HG03521 (cell line): ENCODE measurements at regions not wholly inside any gene's neighbourhood (a gene's known extent, or its start where the extent isn't known, plus 50 kb on each side); places are given as distances from the start of the nearest gene placed in this dataset.
"Not testable (repeated sequence)": the region's sequence is repeated elsewhere in the genome, so short reads cannot be mapped to it uniquely, and the experiment has no call there.

Experiments used
- ATAC-seq: cut with Tn5 transposase; IDR thresholded peaks from one replicate; pipeline ENCODE4 v1.9.1; 2021; ENCODE audit warnings: mild to moderate bottlenecking, moderate library complexity; ENCODE audit not compliant: unreplicated experiment

DNA sequence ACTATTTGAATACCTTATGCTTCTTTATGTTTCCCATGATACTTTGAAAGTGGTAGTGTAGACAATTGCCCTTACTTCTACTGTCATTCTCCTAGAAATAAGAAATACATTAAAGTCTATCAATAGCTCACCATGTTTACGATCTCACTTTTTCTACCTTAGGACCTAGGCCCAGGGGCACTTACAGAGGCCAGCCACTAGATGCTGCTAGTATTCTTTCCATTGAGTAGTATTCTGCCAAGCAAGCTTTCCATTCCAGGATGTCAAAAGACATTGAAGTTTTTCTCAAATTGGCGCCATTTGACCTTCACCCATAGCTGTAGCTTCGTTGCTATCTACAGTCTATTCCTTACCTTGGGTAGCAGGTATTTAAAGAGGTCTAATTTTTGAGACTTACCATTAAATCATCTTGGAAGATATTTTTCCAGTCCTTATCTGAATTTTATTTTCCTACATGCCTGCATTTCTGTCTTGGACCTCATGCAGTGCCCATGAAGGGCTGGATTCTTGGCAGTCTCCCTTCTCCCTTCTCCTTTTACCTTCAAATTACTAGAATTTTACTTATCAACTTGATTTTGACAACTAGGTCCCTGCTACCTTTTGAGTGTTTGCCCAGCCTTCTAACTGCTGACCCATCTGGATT, 246.0 kb upstream of the NUDT12 start:
- ATAC-seq, result peak; percentile 67

DNA sequence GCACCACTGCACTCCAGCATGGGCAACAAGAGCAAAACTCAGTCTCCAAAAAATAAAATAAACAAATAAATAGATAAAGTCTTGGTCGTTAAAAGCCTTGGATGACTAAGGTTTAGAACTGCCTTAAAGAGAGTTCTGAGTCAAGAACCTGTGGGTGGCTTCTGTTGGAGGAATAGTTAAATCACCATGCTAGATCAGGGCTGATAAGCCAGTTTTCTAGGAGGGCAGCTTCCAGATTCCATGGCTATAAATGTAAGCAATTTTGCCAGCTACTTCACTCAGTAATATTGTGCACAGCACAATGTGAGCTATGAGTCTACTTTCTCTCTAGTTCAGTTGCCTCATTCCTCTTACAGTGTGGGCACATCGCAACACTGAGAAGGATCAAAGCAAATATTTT, 242.1 kb upstream of the NUDT12 start:
- no peak for ATAC-seq

- no peak for ATAC-seq
These were observed 239.1 kb upstream of the NUDT12 start for GRCh38 chr5:103801681-103802080.

DNA sequence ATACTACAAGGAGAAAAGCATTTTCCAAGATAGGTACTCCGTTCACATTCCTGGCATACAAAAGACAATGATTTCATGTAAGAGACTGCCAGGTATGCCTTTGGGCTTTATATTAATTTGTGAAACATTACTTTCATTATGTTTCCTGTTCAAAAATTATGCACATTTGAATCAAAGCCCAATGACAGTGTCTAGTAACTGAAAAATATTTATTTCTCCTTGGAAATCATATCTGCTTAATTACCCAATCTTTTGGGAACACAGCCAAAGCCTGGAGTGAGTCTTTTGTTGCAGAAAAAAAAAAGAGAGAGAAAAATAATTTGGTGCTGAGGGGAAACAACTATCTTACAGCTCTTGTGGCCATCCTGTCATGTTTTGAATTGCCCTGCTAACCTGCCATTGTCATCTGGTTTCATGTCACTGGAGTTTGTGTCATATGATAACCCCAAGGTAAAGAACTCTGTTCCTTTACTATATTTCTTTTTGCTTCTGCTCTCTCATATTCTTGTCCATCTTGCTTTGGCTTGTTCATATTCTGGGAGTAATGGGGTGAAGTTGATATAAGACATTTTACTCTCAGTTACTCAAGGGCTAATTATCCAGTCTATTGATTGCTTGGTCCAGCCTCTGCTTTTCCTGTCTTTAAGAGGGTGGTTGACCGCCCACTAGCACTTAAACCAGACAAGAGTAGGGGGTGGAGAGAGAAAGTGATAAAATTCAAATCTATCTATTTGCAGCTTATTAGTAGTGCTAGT, 238.3 kb upstream of the NUDT12 start:
- no peak for ATAC-seq

- no peak for ATAC-seq
These were observed 231.1 kb upstream of the NUDT12 start for GRCh38 chr5:103793595-103794182.

DNA sequence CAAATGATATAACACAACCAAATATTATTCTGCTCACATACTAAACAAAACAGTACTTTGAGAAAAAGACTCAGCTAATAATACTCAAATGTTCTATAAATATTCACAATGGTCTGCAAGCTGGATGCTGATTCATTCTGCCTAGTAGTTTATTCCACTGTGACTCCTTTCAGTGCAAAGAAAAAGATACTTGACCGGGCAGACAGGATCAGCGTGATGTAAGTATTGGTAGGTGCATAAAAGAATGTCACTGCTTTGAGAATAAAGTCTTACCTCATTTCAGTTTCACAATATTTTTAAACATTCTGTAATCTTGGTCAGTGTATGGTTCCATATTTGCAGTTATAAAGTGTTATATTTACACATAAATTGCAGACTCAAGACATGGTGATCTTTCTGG, 223.0 kb upstream of the NUDT12 start:
- no peak for ATAC-seq

DNA sequence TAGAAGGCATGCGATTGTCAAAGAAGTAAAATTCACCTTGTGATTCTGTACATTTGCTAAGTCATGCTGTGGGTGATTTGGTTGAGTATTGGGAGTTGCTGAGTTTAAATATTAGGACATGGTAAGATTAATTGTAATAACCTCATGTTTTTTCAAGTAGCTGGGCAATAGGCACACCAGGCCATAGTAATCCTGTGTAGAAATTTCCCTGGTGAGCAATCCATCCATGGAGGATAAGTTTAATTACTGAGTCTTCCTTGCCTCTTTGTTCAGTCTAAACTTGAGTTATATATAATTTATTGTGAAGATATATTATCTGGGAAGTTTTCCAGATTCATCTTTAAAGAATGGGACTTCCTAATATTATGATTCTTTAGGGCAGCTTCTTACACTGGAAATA, 221.1 kb upstream of the NUDT12 start:
- no peak for ATAC-seq

DNA sequence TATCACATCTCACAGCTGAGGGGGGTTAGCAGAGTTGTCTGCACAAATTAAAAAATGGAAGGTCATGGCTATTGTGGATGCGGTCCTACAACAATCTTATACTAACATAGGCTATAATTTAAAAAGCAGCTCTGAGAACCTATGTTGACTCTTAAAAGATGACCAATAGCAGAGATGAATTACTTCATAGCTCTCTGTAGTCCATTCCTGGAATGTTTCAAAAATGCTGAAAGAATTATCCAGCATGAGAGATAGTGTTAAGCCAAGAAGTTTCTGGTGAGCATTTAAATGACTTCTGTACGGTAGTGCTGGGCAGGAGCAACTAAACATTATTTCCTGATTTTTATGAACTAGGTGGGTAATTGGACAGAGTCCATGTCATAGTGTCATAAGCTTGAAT, 218.2 kb upstream of the NUDT12 start:
- ATAC-seq, result no peak

DNA sequence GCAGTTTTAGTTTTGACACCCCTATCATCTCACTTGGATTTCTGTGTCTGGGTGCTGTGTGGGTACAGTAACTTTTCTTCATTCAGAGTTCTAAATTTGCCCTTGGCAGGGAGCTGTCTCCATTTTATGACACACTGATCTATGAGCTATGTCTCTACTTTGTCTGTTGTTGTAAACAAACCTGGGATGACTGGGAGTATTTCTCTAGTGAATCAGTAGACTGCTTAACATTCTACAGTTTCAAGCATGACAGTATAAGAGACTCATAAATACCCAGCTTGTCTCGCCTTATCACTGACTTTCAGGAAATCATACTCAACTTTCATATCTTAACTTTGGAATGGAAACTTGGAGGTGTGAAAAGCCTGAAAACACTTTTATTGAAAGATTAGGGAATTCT, 212.1 kb upstream of the NUDT12 start:
- no peak for ATAC-seq

DNA sequence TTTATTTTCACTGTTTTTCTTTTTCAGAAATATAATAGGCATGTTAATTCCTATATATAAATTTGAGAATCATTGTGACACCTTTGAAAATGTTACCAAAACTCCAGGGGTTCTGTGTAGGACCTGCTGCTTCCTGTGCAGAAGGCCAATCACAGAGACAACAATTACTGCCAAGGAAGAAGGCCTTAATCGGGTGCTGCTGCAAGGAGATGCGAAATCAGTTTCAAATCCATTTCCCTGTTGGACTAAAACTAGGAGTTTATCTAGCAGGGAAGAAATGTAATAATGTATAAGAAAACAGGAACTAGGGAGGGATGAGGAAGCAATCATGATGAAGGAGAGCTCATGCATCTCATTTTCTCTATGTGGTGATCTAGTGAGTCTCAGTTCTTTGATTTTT, 209.7 kb upstream of the NUDT12 start:
- no peak for ATAC-seq

GRCh38 chr5:103764403-103764802, 201.8 kb upstream of the NUDT12 start:
- no peak for ATAC-seq

DNA sequence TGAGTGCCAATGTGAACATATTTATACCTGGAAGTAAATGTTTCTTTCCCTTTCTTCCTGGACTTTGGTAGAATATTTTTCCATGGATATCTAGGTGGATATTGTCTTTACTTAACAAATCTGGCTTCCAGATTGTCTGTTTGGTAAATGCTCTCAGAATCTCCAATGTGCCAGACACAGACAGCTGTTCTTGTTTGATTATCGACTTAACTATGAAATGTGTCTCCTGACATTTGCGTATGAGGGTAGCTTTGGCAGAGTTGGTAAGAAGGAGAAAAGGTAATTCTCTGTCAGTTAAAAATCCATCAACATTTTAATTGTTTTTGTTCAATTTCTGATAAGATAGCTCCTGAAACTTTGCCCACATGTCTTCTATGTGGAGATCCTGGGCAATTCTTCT, 196.4 kb upstream of the NUDT12 start:
- ATAC-seq, result no peak

- ATAC-seq, result no peak
These were observed 193.4 kb upstream of the NUDT12 start for GRCh38 chr5:103755974-103756373.

DNA sequence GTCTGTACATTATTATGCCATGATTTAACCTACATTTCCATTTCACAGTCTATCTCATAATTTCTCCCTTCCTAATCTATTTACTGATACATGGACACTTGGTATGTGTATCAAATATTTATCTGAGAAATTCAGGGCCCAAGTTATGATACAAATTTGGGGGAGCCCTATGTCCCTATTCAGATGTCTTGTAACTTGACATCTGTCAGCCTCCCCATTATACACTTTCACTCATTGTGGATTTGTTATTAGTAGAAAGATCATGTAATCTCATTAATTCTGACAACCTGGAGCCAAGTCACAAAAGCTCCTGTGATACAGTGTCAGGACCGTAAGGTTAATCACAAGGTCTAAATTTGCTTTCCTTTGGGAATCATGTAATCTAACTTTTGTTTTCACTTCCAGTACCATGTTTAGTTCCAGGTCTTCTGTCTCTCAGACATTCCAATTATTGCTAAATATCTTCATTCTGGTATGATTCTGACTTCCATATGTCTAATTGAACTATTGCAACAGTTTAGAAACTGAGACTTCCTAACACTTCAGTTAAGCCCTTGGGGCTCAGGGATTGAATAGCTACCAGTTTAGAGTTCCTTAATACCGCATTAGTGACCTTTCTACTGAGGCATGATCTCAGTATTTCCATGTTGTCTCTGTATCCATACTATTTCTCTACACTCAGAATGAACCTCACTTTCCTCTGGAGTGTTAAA, 182.9 kb upstream of the NUDT12 start:
- no peak for ATAC-seq

GRCh38 chr5:103744159-103744558, 181.6 kb upstream of the NUDT12 start:
- ATAC-seq, result no peak

DNA sequence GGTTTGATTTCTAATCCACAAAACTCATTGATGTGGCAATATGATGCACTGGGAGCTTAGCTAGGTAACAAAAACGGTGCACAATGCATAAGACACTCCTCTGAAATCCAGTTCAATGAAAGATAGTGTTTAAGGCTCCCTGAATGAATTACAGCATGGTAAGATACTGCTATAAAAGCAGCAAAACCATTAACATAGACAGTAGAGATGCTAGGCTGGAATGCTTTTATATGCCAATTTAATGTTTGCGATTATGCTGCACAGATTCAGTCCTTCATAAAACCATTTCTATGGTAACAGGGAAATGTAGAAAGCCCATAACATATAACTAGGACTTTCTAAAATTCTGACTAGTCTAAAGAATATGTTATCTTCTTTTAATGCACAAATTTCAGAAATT, 180.8 kb upstream of the NUDT12 start:
- no peak for ATAC-seq

DNA sequence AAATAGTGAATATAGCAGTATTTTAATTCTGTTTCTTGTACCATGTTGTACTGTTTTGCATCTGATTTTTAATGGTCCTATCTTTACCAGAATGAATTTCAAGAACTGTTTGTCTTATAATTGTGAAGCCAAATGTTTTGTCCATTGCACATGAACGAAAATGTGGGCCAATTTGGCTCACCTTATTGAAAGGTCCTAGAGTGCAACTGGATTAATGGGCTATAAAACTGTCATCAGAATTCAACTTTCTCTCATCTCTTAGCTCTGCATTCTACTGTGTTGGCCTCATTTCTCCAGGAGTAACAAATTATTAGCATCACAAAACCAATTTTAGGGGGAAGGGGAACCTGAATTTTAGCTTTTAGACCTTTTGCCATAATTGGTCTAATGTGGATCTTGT, 179.4 kb upstream of the NUDT12 start:
- ATAC-seq, result no peak

DNA sequence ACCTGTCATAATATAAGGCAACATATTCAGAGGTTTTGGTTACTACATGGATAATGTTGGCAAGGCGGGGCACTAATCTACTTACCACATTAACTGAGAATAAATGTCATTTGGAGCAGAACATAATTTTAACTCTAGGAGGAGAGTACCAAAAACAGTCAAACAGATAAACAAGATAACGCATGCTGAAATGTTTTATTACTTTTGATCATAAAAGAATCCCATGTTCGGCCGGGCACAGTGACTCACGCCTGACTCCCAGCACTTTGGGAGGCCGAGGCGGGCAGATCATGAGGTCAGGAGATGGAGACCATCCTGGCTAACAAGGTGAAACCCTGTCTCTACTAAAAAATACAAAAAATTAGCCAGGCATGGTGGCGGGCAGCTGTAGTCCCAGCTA, 173.8 kb upstream of the NUDT12 start:
- not testable (repeated sequence) for ATAC-seq

- no peak for ATAC-seq
These were observed 161.7 kb upstream of the NUDT12 start for GRCh38 chr5:103724271-103724670.

DNA sequence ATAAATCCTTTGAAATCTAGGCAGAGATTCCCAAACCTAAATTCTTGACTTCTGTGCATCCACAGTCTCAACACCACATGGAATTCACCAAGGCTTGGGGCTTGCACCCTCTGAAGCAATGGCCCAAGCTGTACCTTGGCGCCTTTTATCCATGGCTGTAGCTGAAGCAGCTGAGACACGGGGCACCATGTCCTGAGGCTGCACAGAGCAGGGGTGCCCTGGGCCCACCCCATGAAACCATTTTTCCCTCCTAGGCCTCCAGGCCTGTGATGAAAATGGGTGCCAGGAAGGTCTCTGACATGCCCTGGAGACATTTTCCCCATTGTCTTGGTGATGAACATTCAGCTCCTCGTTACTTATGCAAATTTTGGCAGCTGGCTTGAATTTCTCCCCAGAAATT, 158.6 kb upstream of the NUDT12 start:
- no peak for ATAC-seq

DNA sequence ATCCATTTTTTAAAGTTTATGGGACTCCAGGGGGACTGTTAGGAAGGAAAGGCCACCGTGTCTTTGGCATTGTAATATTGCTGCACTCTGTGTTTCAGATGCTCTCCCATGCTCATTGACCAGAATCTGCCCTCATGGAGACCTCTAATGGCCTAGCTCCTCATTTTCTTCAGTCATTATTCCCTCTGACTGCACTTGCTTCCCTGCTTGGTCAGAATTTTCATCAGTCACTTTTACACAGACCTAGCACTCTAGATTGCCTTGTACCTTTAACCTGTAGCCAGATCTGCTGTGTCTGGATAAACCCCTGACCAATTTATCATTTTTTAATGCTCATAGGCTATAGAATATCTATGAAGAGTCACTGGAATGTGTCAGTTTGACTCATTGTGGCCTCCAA, 155.5 kb upstream of the NUDT12 start:
- no peak for ATAC-seq

- no peak for ATAC-seq
These were observed 146.0 kb upstream of the NUDT12 start for GRCh38 chr5:103708601-103709000.
